Dermis microvascular lymphatic vessel endothelial cell (primary cell): ENCODE measurements at regions not wholly inside any gene's neighbourhood (a gene's known extent, or its start where the extent isn't known, plus 50 kb on each side); places are given as distances from the start of the nearest gene placed in this dataset.

ENCODE experiments used
- DNase-seq, 2 donors: peaks; one replicate each; pipeline versions ENCODE4 v3.0.0 to v3.0.0-alpha.2; 2010; ENCODE audit warnings: low read depth in 2 of 2

DNA sequence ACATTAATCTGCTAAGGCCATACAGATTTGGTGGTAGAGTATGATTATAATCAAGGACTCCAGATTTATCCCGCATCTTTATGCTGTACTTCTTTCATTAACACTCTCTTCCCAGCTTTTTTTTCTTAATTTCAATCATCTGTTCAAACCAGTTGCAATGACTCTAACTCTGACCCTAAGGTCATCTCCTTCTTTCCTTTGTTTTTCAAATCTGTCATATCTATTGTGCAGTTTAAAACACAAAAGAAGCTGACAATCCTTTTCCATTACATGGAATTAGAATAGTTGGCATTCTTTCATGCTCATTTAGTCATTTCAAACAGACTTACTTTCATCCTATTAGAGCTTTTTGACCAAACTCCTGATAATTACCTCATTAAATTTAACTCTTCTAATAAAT, 53.6 kb upstream of the GRM5 start:
- DNase-seq = peak; percentile 57 to 87

GRCh38 chr11:89125298-89125697, 52.4 kb upstream of the TYR start:
- no peak for DNase-seq
